NCI-H1092 (cell line): ENCODE measurements at regions not wholly inside any gene's neighbourhood (a gene's known extent, or its start where the extent isn't known, plus 50 kb on each side); places are given as distances from the start of the nearest gene placed in this dataset.
"Not testable (repeated sequence)": the region's sequence is repeated elsewhere in the genome, so short reads cannot be mapped to it uniquely, and the experiment has no call there.

Source experiments
- DNase-seq: peaks from one replicate; lab custom pipeline; 2025; lab: John Stamatoyannopoulos, UW

- DNase-seq = no peak
Measured at GRCh38 chr7:149683181-149683580, 90.2 kb downstream of the ZNF467 start.

GRCh38 chr7:149682038-149682437 is 91.3 kb downstream of the ZNF467 start:
- no peak for DNase-seq

- DNase-seq = no peak
Measured at GRCh38 chr7:149681274-149681673, 92.1 kb downstream of the ZNF467 start.

GRCh38 chr7:149680331-149681025 is 92.9 kb downstream of the ZNF467 start:
- DNase-seq = no peak

GRCh38 chr7:149674728-149675385 is 98.5 kb downstream of the ZNF467 start:
- DNase-seq = not testable (repeated sequence)

GRCh38 chr7:149673006-149673405 is 100.4 kb downstream of the ZNF467 start:
- DNase-seq = no peak

GRCh38 chr7:149670288-149670687 is 103.1 kb downstream of the ZNF467 start:
- peak; percentile 40 for DNase-seq

GRCh38 chr7:149669121-149669818 is 104.1 kb downstream of the ZNF467 start:
- no peak for DNase-seq

- no peak for DNase-seq
Measured at GRCh38 chr7:149666360-149666945, 106.9 kb downstream of the ZNF467 start.

- DNase-seq = not testable (repeated sequence)
Measured at GRCh38 chr7:149665618-149666017, 107.8 kb downstream of the ZNF467 start.

GRCh38 chr7:149664666-149665065 is 108.7 kb downstream of the ZNF467 start:
- DNase-seq = no peak

GRCh38 chr7:149664176-149664575 is 109.2 kb downstream of the ZNF467 start:
- no peak for DNase-seq

GRCh38 chr7:149662591-149663095 is 110.7 kb downstream of the ZNF467 start:
- no peak for DNase-seq

GRCh38 chr7:149655784-149656183 is 117.6 kb downstream of the ZNF467 start:
- no peak for DNase-seq

- DNase-seq = no peak
Measured at GRCh38 chr7:149654588-149654987, 118.8 kb downstream of the ZNF467 start.

- not testable (repeated sequence) for DNase-seq
Measured at GRCh38 chr7:149650190-149650589, 123.2 kb downstream of the ZNF467 start.

GRCh38 chr7:149644754-149645153 is 128.6 kb downstream of the ZNF467 start:
- DNase-seq = no peak

- DNase-seq = peak; percentile 6
Measured at GRCh38 chr7:149642589-149642988, 130.8 kb downstream of the ZNF467 start.

- DNase-seq = no peak
Measured at GRCh38 chr7:149638566-149639320, 134.6 kb downstream of the ZNF467 start.

- DNase-seq = no peak
Measured at GRCh38 chr7:149637911-149638565, 135.3 kb downstream of the ZNF467 start.
